IMR-90 (cell line): ENCODE measurements at regions not wholly inside any gene's neighbourhood (a gene's known extent, or its start where the extent isn't known, plus 50 kb on each side); places are given as distances from the start of the nearest gene placed in this dataset.

Experiments
- ATAC-seq: fragments of 200-7000 bp; cut with Tn5 transposase; 2 replicates; pipeline ENCODE4 v1.9.1; 2020; ENCODE audit warnings: low read depth, mild to moderate bottlenecking, moderate library complexity
- BruUV-seq: library from RNA; stranded (reverse); fragments of 400-500 nt; replicated peaks from 2 replicates; lab custom pipeline; 2021; lab: Mats Ljungman, UMichigan
- CTCF ChIA-PET: fragments of 300-600 bp; formaldehyde crosslinking; extraction: SDS; loops from one replicate; lab custom pipeline; 2021; ENCODE audit warnings: antibody characterized with exemption; lab: Yijun Ruan, JAX
- POLR2A ChIA-PET: fragments of 300-600 bp; sonication (Branson Sonifier 250); formaldehyde crosslinking; loops from one replicate; lab custom pipeline; 2022; ENCODE audit warnings: antibody characterized with exemption; ENCODE audit not compliant: unreplicated experiment; lab: Charles Lee
- DNase-seq: peaks from one replicate; pipeline ENCODE4 v3.0.0; 2013
- H2AFZ ChIP-seq: replicated peaks from 2 replicates; pipeline ENCODE3; 2013; ENCODE audit warnings: low read length, mild to moderate bottlenecking; ENCODE audit not compliant: poor library complexity
- H2AK5ac ChIP-seq: 2 replicates; pipeline ENCODE4 v1.6.1; 2013; ENCODE audit warnings: low read depth, low read length, inconsistent platforms
- H2AK9ac ChIP-seq: replicated peaks from 2 replicates; pipeline ENCODE3; 2013; ENCODE audit warnings: mild to moderate bottlenecking, low read depth, low read length, moderate library complexity; ENCODE audit not compliant: poor library complexity
- H2BK120ac ChIP-seq: 2 replicates; pipeline ENCODE4 v1.6.1; 2013; ENCODE audit warnings: low read depth, low read length, inconsistent platforms
- H2BK15ac ChIP-seq: 3 replicates; pipeline ENCODE4 v1.6.1; 2013; ENCODE audit warnings: low read depth, low read length, inconsistent platforms
- H2BK20ac ChIP-seq: 2 replicates; pipeline ENCODE4 v1.6.1; 2013; ENCODE audit warnings: low read depth, mild to moderate bottlenecking, inconsistent platforms, low read length, moderate library complexity
- H2BK5ac ChIP-seq: 2 replicates; pipeline ENCODE4 v1.6.1; 2013; ENCODE audit warnings: mild to moderate bottlenecking, low read depth, low read length, inconsistent platforms; ENCODE audit not compliant: poor library complexity, severe bottlenecking
- H3K14ac ChIP-seq: replicated peaks from 2 replicates; pipeline ENCODE4 v1.6.1; 2013; ENCODE audit warnings: low read depth, low read length, inconsistent platforms
- H3K18ac ChIP-seq: 2 replicates; pipeline ENCODE4 v1.6.1; 2013; ENCODE audit warnings: low read depth, low read length, control low read depth
- H3K23ac ChIP-seq: 2 replicates; pipeline ENCODE4 v1.6.1; 2013; ENCODE audit warnings: low read depth, low read length, inconsistent platforms
- H3K27ac ChIP-seq: 2 replicates; pipeline ENCODE4 v1.5.1; 2013; ENCODE audit warnings: mild to moderate bottlenecking, control low read depth, low read length; ENCODE audit not compliant: insufficient read depth
- H3K27me3 ChIP-seq: 2 replicates; pipeline ENCODE4 v1.6.1; 2013; ENCODE audit warnings: low read length; ENCODE audit not compliant: control insufficient read depth, insufficient read depth
- H3K36me3 ChIP-seq: 2 replicates; pipeline ENCODE4 v1.6.1; 2013; ENCODE audit warnings: low read length, mixed read lengths; ENCODE audit not compliant: control insufficient read depth, insufficient read depth
- H3K4ac ChIP-seq: 2 replicates; pipeline ENCODE4 v1.6.1; 2013; ENCODE audit warnings: low read depth, low read length, inconsistent platforms
- H3K4me1 ChIP-seq: 2 replicates; pipeline ENCODE4 v1.6.1; 2013; ENCODE audit warnings: low read length, mixed read lengths; ENCODE audit not compliant: control insufficient read depth, insufficient read depth
- H3K4me2 ChIP-seq: 2 replicates; pipeline ENCODE4 v1.6.1; 2013; ENCODE audit warnings: low read depth, mild to moderate bottlenecking, control low read depth, low read length, moderate library complexity
- H3K4me3 ChIP-seq: 2 replicates; pipeline ENCODE4 v1.5.1; 2013; ENCODE audit warnings: low read depth, mild to moderate bottlenecking, control low read depth, low read length, moderate library complexity; ENCODE audit not compliant: insufficient read depth
- H3K56ac ChIP-seq: 2 replicates; pipeline ENCODE4 v1.6.1; 2013; ENCODE audit warnings: low read length, inconsistent platforms; ENCODE audit not compliant: insufficient read depth; ENCODE audit errors: extremely low read depth
- H3K79me1 ChIP-seq, 2 experiments: 2 replicates each; pipeline ENCODE4 v1.6.1; 2013; ENCODE audit warnings: low read length in 2 of 2, inconsistent platforms in 1 of 2, low read depth in 1 of 2
- H3K9ac ChIP-seq: 2 replicates; pipeline ENCODE4 v1.6.1; 2013; ENCODE audit warnings: low read depth, low read length, control low read depth
- H3K9me1 ChIP-seq: 2 replicates; pipeline ENCODE4 v1.6.1; 2013; ENCODE audit warnings: low read length, inconsistent platforms; ENCODE audit not compliant: insufficient read depth
- H3K9me3 ChIP-seq: 2 replicates; pipeline ENCODE4 v1.6.1; 2013; ENCODE audit warnings: low read length; ENCODE audit not compliant: control insufficient read depth, insufficient read depth
- H4K20me1 ChIP-seq: 2 replicates; pipeline ENCODE4 v1.6.1; 2013; ENCODE audit warnings: low read length, inconsistent platforms; ENCODE audit not compliant: insufficient read depth
- H4K5ac ChIP-seq: 2 replicates; pipeline ENCODE4 v1.6.1; 2013; ENCODE audit warnings: mild to moderate bottlenecking, low read depth, low read length, control low read depth
- H4K8ac ChIP-seq, 2 experiments: 2 replicates each; pipeline ENCODE4 v1.6.1; 2013; ENCODE audit warnings: low read depth in 2 of 2, low read length in 2 of 2, control low read depth in 1 of 2, inconsistent platforms in 1 of 2
- H4K91ac ChIP-seq: 2 replicates; pipeline ENCODE4 v1.6.1; 2013; ENCODE audit warnings: low read depth, low read length, inconsistent platforms; ENCODE audit not compliant: insufficient read depth
- MAFK ChIP-seq: IDR thresholded peaks from 2 replicates; pipeline ENCODE4 v1.6.1; 2012; ENCODE audit warnings: low read depth, low read length, improper control_type of control experiment
- NFE2L2 ChIP-seq: fragments of 150-350 bp; IDR thresholded peaks from 2 replicates; pipeline ENCODE4 v1.6.1; 2016; ENCODE audit warnings: low read depth, mild to moderate bottlenecking, low read length
- WGBS, 2 experiments: methylation state at CpG; one replicate each; pipeline versions ENCODE4 v1.1.5 to v1.1.7; 2013; ENCODE audit warnings: missing lambda C conversion rate in 2 of 2; ENCODE audit not compliant: insufficient read length in 1 of 2; ENCODE audit errors: extremely low coverage in 2 of 2; 5-methylcytosine and 5-hydroxymethylcytosine counted together
- dilution Hi-C: fragments of 300-500 bp; cut with HindIII; formaldehyde crosslinking; loops from one replicate; pipeline ENCODE4 v1.14.3; 2018; ENCODE audit warnings: low sequenced_read_pairs; ENCODE audit not compliant: unreplicated experiment
- in situ Hi-C: fragments of 300-500 bp; cut with MboI; formaldehyde crosslinking; loops from 3 replicates; pipeline ENCODE4 v1.14.3; 2019; ENCODE audit warnings: low sequenced_read_pairs, inconsistent platforms, mixed read lengths
- intact Hi-C: fragments of 100-400 bp; cut with micrococcal nuclease; formaldehyde crosslinking; loops from 2 replicates; pipeline ENCODE4 v1.10.0; 2022

GRCh38 chr7:125780153-125780552, 850.5 kb upstream of the POT1 start:
- Histone ChIP-seq H4K8ac (no peak overlapping the region), H3K27ac (no peak overlapping the region), H3K79me1 (no peaks in the 10 kb centered on the region), H3K4me2 (no peak overlapping the region), H4K5ac (no peak overlapping the region), H2AK5ac (no peak overlapping the region), H3K4ac (no peak overlapping the region), H3K14ac (no peak overlapping the region), H2BK120ac (no peak overlapping the region), H3K9me3 (peaks cover 5% of the 10 kb centered on the region; the same call in 1 of the 2 replicates), H2BK5ac (no peak overlapping the region), H2BK20ac (no peak overlapping the region), H3K9ac (no peak overlapping the region), H3K36me3 (no peaks in the 10 kb centered on the region), H4K91ac (no peak overlapping the region), H2AK9ac (no peak overlapping the region), H3K27me3 (no peaks in the 10 kb centered on the region), H3K9me1 (no peaks in the 10 kb centered on the region), H3K56ac (no peak overlapping the region), H4K20me1 (no peaks in the 10 kb centered on the region), H2AFZ (no peak overlapping the region), H3K18ac (no peak overlapping the region), H2BK15ac (no peak overlapping the region), H3K23ac (no peak overlapping the region), H3K4me1 (no peaks in the 10 kb centered on the region), H3K4me3 (no peak overlapping the region)
- no peak for DNase-seq
- BruUV-seq: no TSS peak
- ChIA-PET POLR2A (no interaction called here), CTCF (no interaction called here)
- dilution Hi-C loops (no loop called here), in situ Hi-C loops (no loop called here), intact Hi-C loops (no loop called here)
- TF ChIP-seq MAFK (peak; percentile 84), NFE2L2 (no peak)
- no CpG with 5 or more reads among the region's 1 CpG for WGBS, 2 experiments
- no peak for ATAC-seq
